GM23248 (cell line): ENCODE measurements at regions not wholly inside any gene's neighbourhood (a gene's known extent, or its start where the extent isn't known, plus 50 kb on each side); places are given as distances from the start of the nearest gene placed in this dataset.

Experiments used
- EZH2 ChIP-seq: fragments of 200-600 bp; sonication (generic); IDR thresholded peaks from 2 replicates; pipeline ENCODE4 v1.6.1; 2018; ENCODE audit warnings: antibody characterized with exemption, mild to moderate bottlenecking; ENCODE audit not compliant: insufficient read depth, poor library complexity, severe bottlenecking
- EZH2phosphoT487 ChIP-seq: fragments of 200-600 bp; sonication (generic); IDR thresholded peaks from 2 replicates; pipeline ENCODE4 v1.6.1; 2018; ENCODE audit warnings: antibody characterized with exemption, moderate library complexity, mild to moderate bottlenecking, low read depth; ENCODE audit not compliant: insufficient read depth

GRCh38 chr5:3929799-3930198 is 334.2 kb downstream of the IRX1 start:
- no peak for TF ChIP-seq EZH2
- TF ChIP-seq EZH2phosphoT487 = no peak
